ENCODE measurements at regions not wholly inside any gene's neighbourhood (a gene's known extent, or its start where the extent isn't known, plus 50 kb on each side); places are given as distances from the start of the nearest gene placed in this dataset.

- TF ChIP-seq CTCF (IDR thresholded peaks at IDR 0.05) (no peak), POLR2A (IDR thresholded peaks at IDR 0.05) (no peak)
Observed at GRCh38 chr7:32244806-32245345, 174.7 kb upstream of the PDE1C start.

Measured in lower leg skin (tissue), 3 donors.